Upper lobe of right lung (tissue), 1 donor: ENCODE measurements at regions not wholly inside any gene's neighbourhood (a gene's known extent, or its start where the extent isn't known, plus 50 kb on each side); places are given as distances from the start of the nearest gene placed in this dataset.

Source experiments
- ATAC-seq: fragments of 200-7000 bp; cut with Tn5 transposase; one replicate; pipeline ENCODE4 v1.9.1; 2020; ENCODE audit warnings: mild to moderate bottlenecking, moderate library complexity
- DNase-seq: peaks from one replicate; pipeline ENCODE4 v3.0.0-alpha.2; 2020
- H3K27ac ChIP-seq: fragments of 200-600 bp; one replicate; pipeline ENCODE4 v1.8.0; 2022
- H3K27me3 ChIP-seq: fragments of 200-600 bp; one replicate; pipeline ENCODE4 v1.8.0; 2022; ENCODE audit warnings: mild to moderate bottlenecking
- H3K36me3 ChIP-seq: fragments of 200-600 bp; one replicate; pipeline ENCODE4 v1.8.0; 2022
- H3K4me1 ChIP-seq: fragments of 200-600 bp; one replicate; pipeline ENCODE4 v1.8.0; 2022
- H3K4me3 ChIP-seq: fragments of 200-600 bp; one replicate; pipeline ENCODE4 v1.8.0; 2022; ENCODE audit warnings: mild to moderate bottlenecking
- H3K9me3 ChIP-seq: fragments of 200-600 bp; one replicate; pipeline ENCODE4 v1.8.0; 2022
- intact Hi-C: fragments of 100-400 bp; cut with DNase I; formaldehyde crosslinking; loops from one replicate; pipeline ENCODE4 v1.11.0; 2022
- TF ChIP-seq, protein P1 (sequence below): fragments of 200-600 bp; IDR thresholded peaks from one replicate; pipeline ENCODE4 v1.8.0; 2022; ENCODE audit warnings: antibody characterized with exemption
- donor health status: DM: no; HTN: yes; CAD: no; lungs with severe emphysema.

DNA sequence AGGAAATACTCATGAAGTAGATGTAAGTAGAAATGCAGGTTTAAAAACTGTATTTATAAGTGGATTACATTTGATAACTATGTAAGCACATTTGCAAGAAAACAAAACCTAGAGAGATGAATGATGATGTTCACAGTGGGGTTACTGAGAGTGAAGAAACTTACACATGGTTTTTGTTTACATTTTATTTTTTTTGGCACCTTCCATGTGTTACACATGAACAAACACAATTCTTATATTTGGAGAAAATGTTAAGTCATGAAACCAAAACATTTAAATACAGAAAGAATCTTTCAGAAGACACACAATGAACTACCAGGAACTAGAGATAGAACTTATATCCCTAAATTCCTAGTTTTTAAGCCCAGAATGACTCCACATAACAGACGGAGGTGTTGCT lies 51.5 kb upstream of the SPATA31E1 start:
- Histone ChIP-seq H3K4me1 (no peaks in the 10 kb centered on the region), H3K36me3 (no peaks in the 10 kb centered on the region), H3K27me3 (peaks cover 5% of the 10 kb centered on the region), H3K4me3 (no peak overlapping the region), H3K27ac (no peak overlapping the region), H3K9me3 (no peaks in the 10 kb centered on the region)
- intact Hi-C loops = no loop called here
- no peak for DNase-seq
- TF ChIP-seq, protein P1, sequence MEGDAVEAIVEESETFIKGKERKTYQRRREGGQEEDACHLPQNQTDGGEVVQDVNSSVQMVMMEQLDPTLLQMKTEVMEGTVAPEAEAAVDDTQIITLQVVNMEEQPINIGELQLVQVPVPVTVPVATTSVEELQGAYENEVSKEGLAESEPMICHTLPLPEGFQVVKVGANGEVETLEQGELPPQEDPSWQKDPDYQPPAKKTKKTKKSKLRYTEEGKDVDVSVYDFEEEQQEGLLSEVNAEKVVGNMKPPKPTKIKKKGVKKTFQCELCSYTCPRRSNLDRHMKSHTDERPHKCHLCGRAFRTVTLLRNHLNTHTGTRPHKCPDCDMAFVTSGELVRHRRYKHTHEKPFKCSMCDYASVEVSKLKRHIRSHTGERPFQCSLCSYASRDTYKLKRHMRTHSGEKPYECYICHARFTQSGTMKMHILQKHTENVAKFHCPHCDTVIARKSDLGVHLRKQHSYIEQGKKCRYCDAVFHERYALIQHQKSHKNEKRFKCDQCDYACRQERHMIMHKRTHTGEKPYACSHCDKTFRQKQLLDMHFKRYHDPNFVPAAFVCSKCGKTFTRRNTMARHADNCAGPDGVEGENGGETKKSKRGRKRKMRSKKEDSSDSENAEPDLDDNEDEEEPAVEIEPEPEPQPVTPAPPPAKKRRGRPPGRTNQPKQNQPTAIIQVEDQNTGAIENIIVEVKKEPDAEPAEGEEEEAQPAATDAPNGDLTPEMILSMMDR = no peak
- no peak for ATAC-seq
